Calu3 (cell line): ENCODE measurements at regions not wholly inside any gene's neighbourhood (a gene's known extent, or its start where the extent isn't known, plus 50 kb on each side); places are given as distances from the start of the nearest gene placed in this dataset.

Experiments used
- BruUV-seq: library from RNA; stranded (reverse); fragments of 400-500 nt; replicated peaks from 2 replicates; lab custom pipeline; 2021; lab: Mats Ljungman, UMichigan
- CTCF ChIA-PET: fragments of 300-600 bp; sonication (Branson Sonifier 250); formaldehyde crosslinking; loops from one replicate; lab custom pipeline; 2022; ENCODE audit warnings: antibody characterized with exemption; lab: Charles Lee
- DNase-seq: peaks from one replicate; pipeline ENCODE4 v3.0.0; 2022
- H3K27ac Mint-ChIP-seq: one replicate; pipeline ENCODE4 v1.8.0; 2022; ENCODE audit warnings: mixed read lengths; ENCODE audit not compliant: unreplicated experiment
- H3K27me3 Mint-ChIP-seq: one replicate; pipeline ENCODE4 v1.8.0; 2022; ENCODE audit warnings: mixed read lengths; ENCODE audit not compliant: unreplicated experiment
- H3K36me3 Mint-ChIP-seq: one replicate; pipeline ENCODE4 v1.8.0; 2022; ENCODE audit warnings: mild to moderate bottlenecking, moderate library complexity, mixed read lengths; ENCODE audit not compliant: insufficient read depth, unreplicated experiment
- H3K4me1 Mint-ChIP-seq: one replicate; pipeline ENCODE4 v1.8.0; 2022; ENCODE audit warnings: mild to moderate bottlenecking, low read depth, mixed read lengths; ENCODE audit not compliant: unreplicated experiment
- H3K4me3 Mint-ChIP-seq: one replicate; pipeline ENCODE4 v1.8.0; 2022; ENCODE audit warnings: mild to moderate bottlenecking, low read depth, moderate library complexity, mixed read lengths; ENCODE audit not compliant: unreplicated experiment
- H3K9me3 Mint-ChIP-seq: one replicate; pipeline ENCODE4 v1.8.0; 2022; ENCODE audit warnings: low read depth, mixed read lengths; ENCODE audit not compliant: unreplicated experiment
- CTCF ChIP-seq: fragments of 200-600 bp; IDR thresholded peaks from one replicate; pipeline ENCODE4 v1.8.0; 2022; ENCODE audit warnings: antibody characterized with exemption; ENCODE audit not compliant: unreplicated experiment
- intact Hi-C: fragments of 100-400 bp; cut with micrococcal nuclease; formaldehyde crosslinking; loops from one replicate; pipeline ENCODE4 v1.10.0; 2022; ENCODE audit not compliant: unreplicated experiment

GRCh38 chr11:112878033-112878601 lies 83.1 kb upstream of the NCAM1 start:
- intact Hi-C loops, result no loop called here
- Mint-ChIP-seq H3K9me3 (no peaks in the 10 kb centered on the region), H3K27me3 (peaks cover 27% of the 10 kb centered on the region), H3K27ac (no peak overlapping the region), H3K36me3 (no peaks in the 10 kb centered on the region), H3K4me1 (no peaks in the 10 kb centered on the region), H3K4me3 (no peak overlapping the region)
- no TSS peak for BruUV-seq
- no peak for DNase-seq
- CTCF ChIA-PET, result no interaction called here
- no peak for TF ChIP-seq CTCF

- no peak overlapping the region for H3K4me3 Mint-ChIP-seq
- no peak for TF ChIP-seq CTCF
- H3K36me3 Mint-ChIP-seq, result no peaks in the 10 kb centered on the region
- H3K27me3 Mint-ChIP-seq, result peaks cover 17% of the 10 kb centered on the region
- CTCF ChIA-PET, result no interaction called here
- BruUV-seq, result no TSS peak
- no peaks in the 10 kb centered on the region for H3K9me3 Mint-ChIP-seq
- intact Hi-C loops, result no loop called here
- H3K27ac Mint-ChIP-seq, result no peak overlapping the region
- no peak for DNase-seq
- no peaks in the 10 kb centered on the region for H3K4me1 Mint-ChIP-seq
Measured at GRCh38 chr11:112880495-112880894, 80.7 kb upstream of the NCAM1 start.

GRCh38 chr11:112881461-112881860 lies 79.8 kb upstream of the NCAM1 start:
- BruUV-seq, result no TSS peak
- H3K27ac Mint-ChIP-seq, result no peak overlapping the region
- no peak for DNase-seq
- H3K36me3 Mint-ChIP-seq, result no peaks in the 10 kb centered on the region
- CTCF ChIA-PET, result no interaction called here
- H3K27me3 Mint-ChIP-seq, result peaks cover 7% of the 10 kb centered on the region
- intact Hi-C loops, result no loop called here
- no peaks in the 10 kb centered on the region for H3K9me3 Mint-ChIP-seq
- H3K4me1 Mint-ChIP-seq, result no peaks in the 10 kb centered on the region
- H3K4me3 Mint-ChIP-seq, result no peak overlapping the region
- no peak for TF ChIP-seq CTCF

- no peak overlapping the region for H3K4me3 Mint-ChIP-seq
- H3K36me3 Mint-ChIP-seq, result no peaks in the 10 kb centered on the region
- intact Hi-C loops, result no loop called here
- H3K4me1 Mint-ChIP-seq, result no peaks in the 10 kb centered on the region
- CTCF ChIA-PET, result no interaction called here
- no peak overlapping the region for H3K27ac Mint-ChIP-seq
- no peak for DNase-seq
- H3K27me3 Mint-ChIP-seq, result no peaks in the 10 kb centered on the region
- H3K9me3 Mint-ChIP-seq, result no peaks in the 10 kb centered on the region
- BruUV-seq, result no TSS peak
- no peak for TF ChIP-seq CTCF
Measured at GRCh38 chr11:112882494-112883381, 78.5 kb upstream of the NCAM1 start.
